ENCODE measurements at regions not wholly inside any gene's neighbourhood (a gene's known extent, or its start where the extent isn't known, plus 50 kb on each side); places are given as distances from the start of the nearest gene placed in this dataset.

DNA sequence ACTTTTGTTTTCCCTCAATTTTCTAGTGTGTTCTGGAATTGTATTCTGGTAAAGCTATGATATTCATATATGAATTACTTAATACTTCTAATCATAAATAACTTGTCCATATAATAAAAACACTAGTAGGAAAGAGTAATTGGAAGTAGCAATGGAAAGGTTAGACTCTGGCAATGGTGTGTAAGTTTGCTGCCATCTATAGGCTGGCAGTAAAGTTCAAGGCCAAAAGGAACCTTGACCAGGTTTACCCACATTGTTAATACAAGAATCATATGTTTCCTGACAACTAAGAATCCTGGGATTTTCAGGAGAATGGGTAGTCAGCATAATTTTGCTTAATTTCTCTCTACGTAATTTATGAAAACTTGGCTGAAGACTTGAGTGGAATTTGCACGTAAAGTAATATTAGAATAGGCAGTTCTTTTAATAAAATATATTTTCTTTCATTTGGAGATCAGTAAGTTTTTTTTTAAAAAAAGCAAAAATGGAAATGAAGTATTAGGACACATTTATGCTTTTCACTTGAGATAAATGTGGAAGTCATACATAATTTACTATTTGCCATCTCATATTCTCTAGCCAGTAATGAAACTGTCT is 926.7 kb downstream of the GALC start:
- CTCF ChIA-PET = no interaction called here
- POLR2A ChIA-PET (ENCODE audit: low non-redundant PET) = no interaction called here
- no TSS peak for BruUV-seq (replicated peaks)

DNA sequence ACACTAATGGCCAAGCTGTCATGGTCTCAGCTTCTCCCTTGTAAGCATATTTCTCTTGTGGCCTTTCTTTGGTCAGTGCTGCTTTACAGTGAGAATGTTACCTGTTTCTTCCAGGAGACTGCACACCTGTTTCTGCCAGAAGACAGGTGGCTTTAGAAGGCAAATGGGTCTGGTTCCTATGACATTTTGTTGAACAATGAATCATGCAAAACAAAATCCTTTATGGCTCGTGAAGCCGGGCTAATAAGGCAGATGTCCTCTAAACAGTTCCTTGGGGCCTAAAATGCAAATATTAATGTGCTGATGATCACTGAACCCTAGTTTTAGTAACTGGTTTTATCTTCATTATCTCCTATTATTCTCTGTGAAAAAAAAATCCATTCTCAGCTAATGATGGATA is 927.6 kb downstream of the GALC start:
- TF ChIP-seq, protein P1, sequence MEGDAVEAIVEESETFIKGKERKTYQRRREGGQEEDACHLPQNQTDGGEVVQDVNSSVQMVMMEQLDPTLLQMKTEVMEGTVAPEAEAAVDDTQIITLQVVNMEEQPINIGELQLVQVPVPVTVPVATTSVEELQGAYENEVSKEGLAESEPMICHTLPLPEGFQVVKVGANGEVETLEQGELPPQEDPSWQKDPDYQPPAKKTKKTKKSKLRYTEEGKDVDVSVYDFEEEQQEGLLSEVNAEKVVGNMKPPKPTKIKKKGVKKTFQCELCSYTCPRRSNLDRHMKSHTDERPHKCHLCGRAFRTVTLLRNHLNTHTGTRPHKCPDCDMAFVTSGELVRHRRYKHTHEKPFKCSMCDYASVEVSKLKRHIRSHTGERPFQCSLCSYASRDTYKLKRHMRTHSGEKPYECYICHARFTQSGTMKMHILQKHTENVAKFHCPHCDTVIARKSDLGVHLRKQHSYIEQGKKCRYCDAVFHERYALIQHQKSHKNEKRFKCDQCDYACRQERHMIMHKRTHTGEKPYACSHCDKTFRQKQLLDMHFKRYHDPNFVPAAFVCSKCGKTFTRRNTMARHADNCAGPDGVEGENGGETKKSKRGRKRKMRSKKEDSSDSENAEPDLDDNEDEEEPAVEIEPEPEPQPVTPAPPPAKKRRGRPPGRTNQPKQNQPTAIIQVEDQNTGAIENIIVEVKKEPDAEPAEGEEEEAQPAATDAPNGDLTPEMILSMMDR (conservative IDR thresholded peaks at IDR 0.05; ENCODE audit: low read depth, low read length) = no peak
- no peak for TF ChIP-seq EZH2 (IDR thresholded peaks at IDR 0.05; ENCODE audit: borderline replicate concordance, low read depth, low read length, poor library complexity, severe bottlenecking)
- Histone ChIP-seq H3K9me3 (ENCODE audit: low read depth, low read length, poor library complexity, severe bottlenecking) (no peaks in the 10 kb centered on the region), H3K27ac (ENCODE audit: low read depth, low read length, poor library complexity, severe bottlenecking) (no peak overlapping the region), H3K4me1 (ENCODE audit: insufficient read depth, low read length, poor library complexity, severe bottlenecking) (no peaks in the 10 kb centered on the region), H3K27me3 (replicated peaks; ENCODE audit: insufficient read depth, low read depth, low read length, poor library complexity) (no peaks in the 10 kb centered on the region), H3K36me3 (ENCODE audit: insufficient read depth, low read length, poor library complexity, severe bottlenecking) (no peaks in the 10 kb centered on the region), H3K4me3 (ENCODE audit: low read depth, low read length, poor library complexity, severe bottlenecking) (no peak overlapping the region)
- no TSS peak for BruUV-seq (replicated peaks)
- DNase-seq (ENCODE audit: low spot score) = no peak
- POLR2A ChIA-PET (ENCODE audit: low non-redundant PET) = no interaction called here
- CTCF ChIA-PET = no interaction called here
- intact Hi-C loops (cut with micrococcal nuclease; ENCODE audit: unreplicated experiment) = loop anchor here (5.0 kb wide), 1 partner anchor 552 kb away; no protein-coding TSS in a partner anchor

More for the DNA sequence above, 926.7 kb downstream of the GALC start:
- H3K27ac ChIP-seq (ENCODE audit: low read depth, low read length, poor library complexity, severe bottlenecking) = no peak overlapping the region
- intact Hi-C loops (cut with micrococcal nuclease; ENCODE audit: unreplicated experiment) = loop anchor here (5.0 kb wide), 1 partner anchor 551 kb away; no protein-coding TSS in a partner anchor
- peak; percentile 22 for DNase-seq (ENCODE audit: low spot score)
- H3K36me3 ChIP-seq (ENCODE audit: insufficient read depth, low read length, poor library complexity, severe bottlenecking) = no peaks in the 10 kb centered on the region
- no peaks in the 10 kb centered on the region for H3K27me3 ChIP-seq (replicated peaks; ENCODE audit: insufficient read depth, low read depth, low read length, poor library complexity)
- H3K4me3 ChIP-seq (ENCODE audit: low read depth, low read length, poor library complexity, severe bottlenecking) = no peak overlapping the region
- H3K4me1 ChIP-seq (ENCODE audit: insufficient read depth, low read length, poor library complexity, severe bottlenecking) = no peaks in the 10 kb centered on the region
- TF ChIP-seq EZH2 (IDR thresholded peaks at IDR 0.05; ENCODE audit: borderline replicate concordance, low read depth, low read length, poor library complexity, severe bottlenecking) = no peak
- TF ChIP-seq, protein P1 (conservative IDR thresholded peaks at IDR 0.05; ENCODE audit: low read depth, low read length) = peak; percentile 67
- no peaks in the 10 kb centered on the region for H3K9me3 ChIP-seq (ENCODE audit: low read depth, low read length, poor library complexity, severe bottlenecking)

DNA sequence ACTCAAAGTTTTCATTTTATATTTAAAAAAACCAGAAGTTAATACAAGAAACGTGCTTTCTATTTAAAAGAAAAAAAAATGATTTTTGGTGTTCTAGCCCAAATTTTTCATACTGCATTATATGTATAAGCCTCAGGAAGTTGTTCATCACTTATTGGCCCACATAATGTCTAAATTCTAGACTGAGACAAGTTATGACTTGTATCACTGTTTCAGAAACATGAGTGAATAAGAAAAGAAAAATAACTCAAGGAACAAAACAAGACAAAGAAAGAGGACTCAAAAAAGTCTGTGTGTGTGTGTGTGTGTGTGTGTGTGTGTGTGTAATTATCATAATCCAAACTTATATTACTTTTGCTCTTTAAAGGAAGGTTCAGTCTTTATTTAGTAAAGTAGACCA is 929.8 kb downstream of the GALC start:
- H3K36me3 ChIP-seq (ENCODE audit: insufficient read depth, low read length, poor library complexity, severe bottlenecking) = no peaks in the 10 kb centered on the region
- ChIA-PET POLR2A (ENCODE audit: low non-redundant PET) (interaction anchor here (0.6 kb wide), 1 partner anchor 919 kb away, joined by 10 read pairs; no protein-coding TSS in a partner anchor), CTCF (interaction anchor here (0.7 kb wide), 1 partner anchor 1190 kb away, joined by 4 read pairs; no protein-coding TSS in a partner anchor)
- intact Hi-C loops (cut with micrococcal nuclease; ENCODE audit: unreplicated experiment) = no loop called here
- DNase-seq (ENCODE audit: low spot score) = no peak
- H3K4me3 ChIP-seq (ENCODE audit: low read depth, low read length, poor library complexity, severe bottlenecking) = no peak overlapping the region
- BruUV-seq (replicated peaks) = no TSS peak
- H3K4me1 ChIP-seq (ENCODE audit: insufficient read depth, low read length, poor library complexity, severe bottlenecking) = no peaks in the 10 kb centered on the region
- no peaks in the 10 kb centered on the region for H3K9me3 ChIP-seq (ENCODE audit: low read depth, low read length, poor library complexity, severe bottlenecking)
- no peaks in the 10 kb centered on the region for H3K27me3 ChIP-seq (replicated peaks; ENCODE audit: insufficient read depth, low read depth, low read length, poor library complexity)
- TF ChIP-seq, protein P1 (conservative IDR thresholded peaks at IDR 0.05; ENCODE audit: low read depth, low read length) = no peak
- no peak for TF ChIP-seq EZH2 (IDR thresholded peaks at IDR 0.05; ENCODE audit: borderline replicate concordance, low read depth, low read length, poor library complexity, severe bottlenecking)
- H3K27ac ChIP-seq (ENCODE audit: low read depth, low read length, poor library complexity, severe bottlenecking) = no peak overlapping the region
